ENCODE measurements at regions not wholly inside any gene's neighbourhood (a gene's known extent, or its start where the extent isn't known, plus 50 kb on each side); places are given as distances from the start of the nearest gene placed in this dataset.
"Not testable (repeated sequence)": the region's sequence is repeated elsewhere in the genome, so short reads cannot be mapped to it uniquely, and the experiment has no call there.

DNA sequence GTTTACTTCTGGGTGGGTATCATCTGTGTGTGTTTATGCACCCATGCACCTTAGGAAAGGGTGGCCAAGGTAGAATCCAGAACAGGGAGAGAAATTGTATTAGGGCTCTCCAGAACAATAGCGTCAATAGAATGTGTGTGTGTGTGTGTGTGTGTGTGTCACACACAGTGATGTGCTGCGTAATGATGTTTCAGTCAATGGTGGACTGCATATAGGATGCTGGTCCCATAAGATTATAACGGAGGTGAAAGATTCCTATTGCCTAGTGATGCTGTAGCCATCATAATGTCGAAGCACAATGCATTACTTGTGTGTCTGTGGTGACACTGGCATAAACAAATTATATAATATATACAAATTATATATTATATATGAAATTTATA lies 69.3 kb upstream of the PRR23C start:
- intact Hi-C loops (cut with micrococcal nuclease) (loop anchor here (2.0 to 5.0 kb wide), 2 partner anchors 73 to 215 kb away; no protein-coding TSS in a partner anchor), in situ Hi-C loops (cut with MboI) (no loop called here)
- CTCF ChIA-PET (ENCODE audit: low intra/inter-chr PET ratio): interaction anchor here (4.7 kb wide), 1 partner anchor 215 kb away, joined by 43 read pairs; no protein-coding TSS in a partner anchor
- FAIRE-seq (no peak), DNase-seq (ENCODE audit: extremely low read depth in 1 of 4, low spot score in 3 of 4) (no peak), ATAC-seq (no peak)
- no TSS peak for BruUV-seq (replicated peaks)
- 44% methylated on average over 3 of the region's 4 CpGs for WGBS (ENCODE audit: insufficient coverage, low coverage, missing lambda C conversion rate)
- no peaks in the 10 kb centered on the region for H3K9me3 ChIP-seq (replicated peaks; ENCODE audit: control insufficient read depth, insufficient read depth, low read depth, low read length)
- no peaks in the 10 kb centered on the region for H3K79me2 ChIP-seq (ENCODE audit: control insufficient read depth, insufficient read depth, low read length)
- H3K9ac ChIP-seq (ENCODE audit: insufficient read depth in 1 of 2, low read depth in 2 of 2, low read length in 2 of 2): no peak overlapping the region
- no peaks in the 10 kb centered on the region for H3K9me1 ChIP-seq (ENCODE audit: control insufficient read depth, insufficient read depth, low read length)
- POLR2A ChIA-PET: interaction anchor here (1.1 kb wide), 1 partner anchor 209 kb away, joined by 3 read pairs; no protein-coding TSS in a partner anchor
- no peaks in the 10 kb centered on the region for H3K36me3 ChIP-seq (ENCODE audit: control insufficient read depth, insufficient read depth, low read length)
- no peaks in the 10 kb centered on the region; a peak in 1 of 5 replicates for H3K27me3 ChIP-seq (ENCODE audit: control insufficient read depth in 2 of 2, insufficient read depth in 2 of 2, low read length in 2 of 2)
- no peaks in the 10 kb centered on the region for H4K20me1 ChIP-seq (replicated peaks; ENCODE audit: control insufficient read depth, insufficient read depth, low read length)
- H2AFZ ChIP-seq (ENCODE audit: low read depth, low read length): no peak overlapping the region
- no peak overlapping the region for H3K4me3 ChIP-seq
- no peak overlapping the region for H3K4me2 ChIP-seq (ENCODE audit: insufficient read depth, low read length)
- no peak overlapping the region for H3K27ac ChIP-seq (ENCODE audit: extremely low read depth, low read depth, low read length)
- TF ChIP-seq ESRRB (CRISPR knock-in tag; IDR thresholded peaks at IDR 0.05; ENCODE audit: borderline replicate concordance) (no peak), POU5F1 (IDR thresholded peaks at IDR 0.05; ENCODE audit: borderline replicate concordance, low read depth, low read length, partially characterized antibody) (no peak), CBX3 (IDR thresholded peaks at IDR 0.05; ENCODE audit: borderline replicate concordance in 1 of 2, low read length in 2 of 2) (no peak), KAT2B (IDR thresholded peaks at IDR 0.05; ENCODE audit: low read depth, low read length) (no peak), ZC3H8 (IDR thresholded peaks at IDR 0.05) (no peak), ZFPM2 (CRISPR knock-in tag; IDR thresholded peaks at IDR 0.05) (no peak), EP400 (IDR thresholded peaks at IDR 0.05) (no peak), SIN3B (IDR thresholded peaks at IDR 0.05; ENCODE audit: low read depth) (no peak), IRF2 (CRISPR knock-in tag; IDR thresholded peaks at IDR 0.05) (no peak), COPS2 (conservative IDR thresholded peaks at IDR 0.05) (no peak)
- peaks cover 0 to 5% of the 10 kb centered on the region in 2 experiments; a peak in 2 of 5 replicates for H3K4me1 ChIP-seq (replicated peaks in 1 of 2; ENCODE audit: control insufficient read depth in 2 of 2, insufficient read depth in 2 of 2, low read length in 2 of 2)

DNA sequence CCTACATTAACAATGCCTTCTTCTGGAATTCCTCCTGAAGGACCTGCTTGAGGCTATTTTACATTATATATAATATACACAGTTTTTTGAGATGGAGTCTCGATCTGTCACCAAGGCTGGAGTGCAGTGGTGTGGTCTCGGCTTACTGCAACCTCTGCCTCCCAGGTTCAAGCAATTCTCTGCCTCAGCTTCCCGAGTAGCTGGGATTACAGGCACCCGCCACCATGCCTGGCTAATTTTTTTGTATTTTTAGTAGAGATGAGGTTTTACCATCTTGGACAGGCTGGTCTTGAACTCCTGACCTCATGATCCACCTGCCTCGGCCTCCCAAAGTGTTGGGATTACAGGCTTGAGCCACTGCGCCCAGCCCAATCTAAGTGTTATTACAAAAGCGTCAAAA lies 71.9 kb upstream of the PRR23C start:
- H3K4me3 ChIP-seq; BruUV-seq (replicated peaks); H3K9me1 ChIP-seq (ENCODE audit: control insufficient read depth, insufficient read depth, low read length); H3K79me2 ChIP-seq (ENCODE audit: control insufficient read depth, insufficient read depth, low read length); H3K9ac ChIP-seq (ENCODE audit: insufficient read depth in 1 of 2, low read depth in 2 of 2, low read length in 2 of 2); H3K36me3 ChIP-seq (ENCODE audit: control insufficient read depth, insufficient read depth, low read length); H3K27ac ChIP-seq (ENCODE audit: extremely low read depth, low read depth, low read length); CTCF ChIA-PET (ENCODE audit: low intra/inter-chr PET ratio); ATAC-seq; in situ Hi-C loops (cut with MboI); H3K9me3 ChIP-seq (replicated peaks; ENCODE audit: control insufficient read depth, insufficient read depth, low read depth, low read length); H3K4me2 ChIP-seq (ENCODE audit: insufficient read depth, low read length); H3K27me3 ChIP-seq (ENCODE audit: control insufficient read depth in 2 of 2, insufficient read depth in 2 of 2, low read length in 2 of 2); intact Hi-C loops (cut with micrococcal nuclease); FAIRE-seq; DNase-seq (ENCODE audit: extremely low read depth in 1 of 4, low spot score in 3 of 4); H4K20me1 ChIP-seq (replicated peaks; ENCODE audit: control insufficient read depth, insufficient read depth, low read length): not testable (repeated sequence)
- POLR2A ChIA-PET: interaction anchor here (0.8 to 1.2 kb wide), 2 partner anchors 68 to 238 kb away, joined by 3 read pairs; no protein-coding TSS in a partner anchor
- 0 out of 2 replicates have a peak overlapping the region, but pooled peaks have one; percentile 35 for H2AFZ ChIP-seq (ENCODE audit: low read depth, low read length)
- peaks cover 16 to 23% of the 10 kb centered on the region in 2 experiments for H3K4me1 ChIP-seq (replicated peaks in 1 of 2; ENCODE audit: control insufficient read depth in 2 of 2, insufficient read depth in 2 of 2, low read length in 2 of 2)
- WGBS (ENCODE audit: insufficient coverage, low coverage, missing lambda C conversion rate): 69% methylated on average over 5 of the region's 7 CpGs
